Vagina (tissue), 2 donors: ENCODE measurements at regions not wholly inside any gene's neighbourhood (a gene's known extent, or its start where the extent isn't known, plus 50 kb on each side); places are given as distances from the start of the nearest gene placed in this dataset.
A peak's percentile ranks its signal among the peaks of the same experiment; 100 is the strongest.

Experiments used
- DNase-seq, 2 donors: peaks; one replicate each; pipeline ENCODE4 v3.0.0-alpha.2; 2017; ENCODE audit errors: extremely low spot score in 2 of 2
- H3K27ac ChIP-seq: fragments of 200-600 bp; sonication (generic); one replicate; pipeline ENCODE4 v1.5.1; 2019
- H3K27me3 ChIP-seq: fragments of 200-600 bp; sonication (generic); one replicate; pipeline ENCODE4 v1.5.1; 2019
- H3K36me3 ChIP-seq, 2 donors: fragments of 200-600 bp; sonication (generic); one replicate each; pipeline ENCODE4 v1.5.1; 2017 to 2019
- H3K4me1 ChIP-seq: fragments of 200-600 bp; sonication (generic); one replicate; pipeline ENCODE4 v1.5.1; 2019
- H3K4me3 ChIP-seq, 2 donors: fragments of 200-600 bp; sonication (generic); 1 replicate in 1 of 2; 2 replicates in 1 of 2; pipeline ENCODE4 v1.5.1; 2016 to 2019
- H3K9me3 ChIP-seq: fragments of 200-600 bp; sonication (generic); one replicate; pipeline ENCODE4 v1.5.1; 2019
- POLR2A ChIP-seq, 2 donors: fragments of 450-650 bp; IDR thresholded peaks; one replicate each; pipeline ENCODE4 v1.6.1; 2017; ENCODE audit warnings: antibody characterized with exemption in 2 of 2, mild to moderate bottlenecking in 2 of 2, moderate library complexity in 2 of 2
- POLR2AphosphoS5 ChIP-seq, 2 donors: sonication (generic); formaldehyde crosslinking; IDR thresholded peaks; one replicate each; pipeline ENCODE4 v1.9.0; 2017; ENCODE audit warnings: antibody characterized with exemption in 2 of 2, mild to moderate bottlenecking in 2 of 2, low read depth in 1 of 2; ENCODE audit not compliant: insufficient read depth in 1 of 2
- intact Hi-C: fragments of 100-400 bp; cut with DNase I; formaldehyde crosslinking; loops from one replicate; pipeline ENCODE4 v1.15.1; 2023
- TF ChIP-seq, protein P1 (sequence below), 3 experiments: fragments of 450-650 bp in 2 of 3; fragments of 200-600 bp in 1 of 3; sonication (generic) in 1 of 3; IDR thresholded peaks; one replicate each; pipeline ENCODE4 v1.5.1; 2017 to 2019; ENCODE audit warnings: antibody characterized with exemption in 3 of 3, mild to moderate bottlenecking in 2 of 3, moderate library complexity in 2 of 3

DNA sequence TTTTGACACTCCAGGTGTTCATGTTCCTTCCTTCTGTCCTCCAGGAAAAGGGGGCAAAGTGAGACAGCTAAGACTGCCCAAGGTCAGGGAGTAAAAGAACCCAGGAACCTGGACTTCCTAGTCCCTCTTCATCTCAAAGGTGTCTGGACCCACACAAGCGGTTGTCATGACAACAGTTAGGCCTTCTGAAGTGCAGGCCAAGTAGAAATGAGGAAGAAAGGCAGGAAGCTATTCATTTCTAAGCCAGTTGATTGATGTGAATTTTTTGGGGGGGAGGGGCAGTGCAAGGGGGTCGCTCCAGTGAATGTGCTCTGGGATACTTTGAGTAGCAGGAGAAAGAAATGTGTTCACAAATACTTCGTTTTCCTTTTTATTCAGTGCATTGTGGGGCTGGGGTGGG, 114.3 kb downstream of the NAV1 start:
- peaks cover 66% of the 10 kb centered on the region for H3K4me1 ChIP-seq
- H3K36me3 ChIP-seq, result no peaks in the 10 kb centered on the region
- no peak overlapping the region for H3K27ac ChIP-seq
- no peaks in the 10 kb centered on the region for H3K9me3 ChIP-seq
- intact Hi-C loops, result no loop called here
- no peak for DNase-seq
- no peak overlapping the region for H3K4me3 ChIP-seq
- TF ChIP-seq, protein P1, sequence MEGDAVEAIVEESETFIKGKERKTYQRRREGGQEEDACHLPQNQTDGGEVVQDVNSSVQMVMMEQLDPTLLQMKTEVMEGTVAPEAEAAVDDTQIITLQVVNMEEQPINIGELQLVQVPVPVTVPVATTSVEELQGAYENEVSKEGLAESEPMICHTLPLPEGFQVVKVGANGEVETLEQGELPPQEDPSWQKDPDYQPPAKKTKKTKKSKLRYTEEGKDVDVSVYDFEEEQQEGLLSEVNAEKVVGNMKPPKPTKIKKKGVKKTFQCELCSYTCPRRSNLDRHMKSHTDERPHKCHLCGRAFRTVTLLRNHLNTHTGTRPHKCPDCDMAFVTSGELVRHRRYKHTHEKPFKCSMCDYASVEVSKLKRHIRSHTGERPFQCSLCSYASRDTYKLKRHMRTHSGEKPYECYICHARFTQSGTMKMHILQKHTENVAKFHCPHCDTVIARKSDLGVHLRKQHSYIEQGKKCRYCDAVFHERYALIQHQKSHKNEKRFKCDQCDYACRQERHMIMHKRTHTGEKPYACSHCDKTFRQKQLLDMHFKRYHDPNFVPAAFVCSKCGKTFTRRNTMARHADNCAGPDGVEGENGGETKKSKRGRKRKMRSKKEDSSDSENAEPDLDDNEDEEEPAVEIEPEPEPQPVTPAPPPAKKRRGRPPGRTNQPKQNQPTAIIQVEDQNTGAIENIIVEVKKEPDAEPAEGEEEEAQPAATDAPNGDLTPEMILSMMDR (IDR thresholded peaks at IDR 0.05), result no peak
- TF ChIP-seq POLR2AphosphoS5 (IDR thresholded peaks at IDR 0.05; ENCODE audit: insufficient read depth in 1 of 2, low read depth in 1 of 2), result no peak
- TF ChIP-seq POLR2A (IDR thresholded peaks at IDR 0.05), result no peak
- no peaks in the 10 kb centered on the region for H3K27me3 ChIP-seq

GRCh38 chr1:201653883-201654282, 115.0 kb downstream of the NAV1 start:
- no peaks in the 10 kb centered on the region for H3K27me3 ChIP-seq
- H3K36me3 ChIP-seq, result no peaks in the 10 kb centered on the region
- H3K4me1 ChIP-seq, result peaks cover 62% of the 10 kb centered on the region
- no peak overlapping the region for H3K27ac ChIP-seq
- intact Hi-C loops, result no loop called here
- H3K4me3 ChIP-seq, result no peak overlapping the region
- TF ChIP-seq, protein P1 (IDR thresholded peaks at IDR 0.05), result no peak
- TF ChIP-seq POLR2AphosphoS5 (IDR thresholded peaks at IDR 0.05; ENCODE audit: insufficient read depth in 1 of 2, low read depth in 1 of 2) (no peak), POLR2A (IDR thresholded peaks at IDR 0.05) (no peak)
- no peaks in the 10 kb centered on the region for H3K9me3 ChIP-seq
- no peak for DNase-seq

- Histone ChIP-seq H3K27me3 (no peaks in the 10 kb centered on the region), H3K4me1 (peaks cover 49% of the 10 kb centered on the region), H3K9me3 (no peaks in the 10 kb centered on the region), H3K4me3 (no peak overlapping the region), H3K27ac (no peak overlapping the region), H3K36me3 (no peaks in the 10 kb centered on the region)
- no peak for DNase-seq
- TF ChIP-seq POLR2AphosphoS5 (IDR thresholded peaks at IDR 0.05; ENCODE audit: insufficient read depth in 1 of 2, low read depth in 1 of 2) (peak in 1 of 2 donors; percentile 68), POLR2A (IDR thresholded peaks at IDR 0.05) (no peak)
- TF ChIP-seq, protein P1 (IDR thresholded peaks at IDR 0.05), result peak in 1 of 3 experiments; percentile 2
- intact Hi-C loops, result no loop called here
Observed at GRCh38 chr1:201655243-201655642, 116.3 kb downstream of the NAV1 start.

- H3K4me3 ChIP-seq, result no peak overlapping the region
- no peaks in the 10 kb centered on the region for H3K9me3 ChIP-seq
- TF ChIP-seq, protein P1 (IDR thresholded peaks at IDR 0.05), result no peak
- TF ChIP-seq POLR2AphosphoS5 (IDR thresholded peaks at IDR 0.05; ENCODE audit: insufficient read depth in 1 of 2, low read depth in 1 of 2) (no peak), POLR2A (IDR thresholded peaks at IDR 0.05) (no peak)
- no peak for DNase-seq
- peaks cover 43% of the 10 kb centered on the region for H3K4me1 ChIP-seq
- H3K27me3 ChIP-seq, result no peaks in the 10 kb centered on the region
- H3K36me3 ChIP-seq, result no peaks in the 10 kb centered on the region
- intact Hi-C loops, result no loop called here
- H3K27ac ChIP-seq, result no peak overlapping the region
Observed at GRCh38 chr1:201655910-201656309, 117.0 kb downstream of the NAV1 start.

DNA sequence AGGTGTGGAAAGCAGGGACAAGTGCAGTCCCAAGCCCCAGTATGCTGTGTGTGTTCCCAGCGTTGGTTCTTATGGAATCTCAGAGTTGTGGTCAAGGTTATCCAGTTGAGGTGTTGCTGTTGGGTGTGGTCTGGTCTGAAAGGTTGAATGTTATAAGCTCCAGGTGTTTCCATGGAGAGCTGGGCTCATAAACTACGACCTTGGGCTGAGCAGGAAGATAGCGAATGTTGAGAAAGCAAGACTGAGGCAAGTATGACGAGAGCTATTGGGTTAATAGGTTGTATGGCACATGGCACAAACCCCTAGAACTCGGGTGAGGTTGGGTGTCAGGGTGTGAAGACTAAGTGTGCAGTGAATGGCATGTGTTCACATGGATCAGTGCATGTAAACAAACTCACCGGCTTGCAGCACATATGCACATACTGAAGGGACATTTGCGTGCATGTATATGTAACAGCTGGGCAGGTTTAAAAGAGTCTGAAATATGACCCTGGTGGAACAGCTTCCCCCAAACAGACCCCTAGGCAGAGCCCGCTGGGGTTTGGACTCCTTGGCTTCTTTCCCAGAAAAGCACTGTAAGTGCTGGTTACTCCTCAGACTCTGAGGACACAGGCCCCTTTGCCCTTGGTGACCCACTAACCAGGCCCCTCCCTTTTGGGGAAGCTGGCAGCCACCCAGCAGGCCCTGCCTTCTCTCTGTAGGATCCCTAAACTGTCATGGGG, 117.5 kb downstream of the NAV1 start:
- Histone ChIP-seq H3K9me3 (no peaks in the 10 kb centered on the region), H3K4me3 (no peak overlapping the region), H3K36me3 (no peaks in the 10 kb centered on the region), H3K27ac (no peak overlapping the region), H3K4me1 (peaks cover 37% of the 10 kb centered on the region), H3K27me3 (no peaks in the 10 kb centered on the region)
- TF ChIP-seq, protein P1 (IDR thresholded peaks at IDR 0.05), result no peak
- TF ChIP-seq POLR2A (IDR thresholded peaks at IDR 0.05), result no peak
- TF ChIP-seq POLR2AphosphoS5 (IDR thresholded peaks at IDR 0.05; ENCODE audit: insufficient read depth in 1 of 2, low read depth in 1 of 2), result no peak
- intact Hi-C loops, result no loop called here
- DNase-seq, result no peak
